Erythroblast (primary cell): ENCODE measurements at regions not wholly inside any gene's neighbourhood (a gene's known extent, or its start where the extent isn't known, plus 50 kb on each side); places are given as distances from the start of the nearest gene placed in this dataset.

Source experiments
- GATA1 ChIP-seq: IDR thresholded peaks from 2 replicates; pipeline ENCODE4 v1.6.1; 2011; ENCODE audit warnings: low read depth, mild to moderate bottlenecking, control low read depth, low read length, moderate library complexity
- POLR2A ChIP-seq: IDR thresholded peaks from 2 replicates; pipeline ENCODE4 v1.6.1; 2011; ENCODE audit warnings: mild to moderate bottlenecking, low read length

GRCh38 chr5:26329562-26330189 is 708.7 kb downstream of the CDH9 start:
- TF ChIP-seq POLR2A = no peak
- no peak for TF ChIP-seq GATA1
